ENCODE measurements at regions not wholly inside any gene's neighbourhood (a gene's known extent, or its start where the extent isn't known, plus 50 kb on each side); places are given as distances from the start of the nearest gene placed in this dataset.

DNA sequence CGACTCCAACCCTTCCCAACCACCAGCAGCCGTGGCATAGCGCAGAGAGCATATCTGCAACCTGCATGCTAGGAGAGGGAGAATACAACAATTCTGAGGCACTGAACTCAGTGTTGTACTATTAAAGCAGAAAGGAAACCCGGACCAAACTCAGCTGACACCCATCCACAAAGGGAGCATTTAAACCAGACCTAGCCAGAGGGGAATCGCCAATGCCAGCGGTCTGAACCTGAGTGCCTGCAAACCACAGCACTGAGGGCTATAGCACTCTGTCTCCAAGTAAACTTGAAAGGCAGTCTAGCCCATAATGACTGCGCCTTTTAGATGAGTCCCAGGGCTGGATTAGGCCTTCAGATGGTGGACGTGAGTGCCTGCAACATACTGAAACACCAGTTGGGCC lies 494.4 kb upstream of the PTPRD start:
- TF ChIP-seq, protein P1, sequence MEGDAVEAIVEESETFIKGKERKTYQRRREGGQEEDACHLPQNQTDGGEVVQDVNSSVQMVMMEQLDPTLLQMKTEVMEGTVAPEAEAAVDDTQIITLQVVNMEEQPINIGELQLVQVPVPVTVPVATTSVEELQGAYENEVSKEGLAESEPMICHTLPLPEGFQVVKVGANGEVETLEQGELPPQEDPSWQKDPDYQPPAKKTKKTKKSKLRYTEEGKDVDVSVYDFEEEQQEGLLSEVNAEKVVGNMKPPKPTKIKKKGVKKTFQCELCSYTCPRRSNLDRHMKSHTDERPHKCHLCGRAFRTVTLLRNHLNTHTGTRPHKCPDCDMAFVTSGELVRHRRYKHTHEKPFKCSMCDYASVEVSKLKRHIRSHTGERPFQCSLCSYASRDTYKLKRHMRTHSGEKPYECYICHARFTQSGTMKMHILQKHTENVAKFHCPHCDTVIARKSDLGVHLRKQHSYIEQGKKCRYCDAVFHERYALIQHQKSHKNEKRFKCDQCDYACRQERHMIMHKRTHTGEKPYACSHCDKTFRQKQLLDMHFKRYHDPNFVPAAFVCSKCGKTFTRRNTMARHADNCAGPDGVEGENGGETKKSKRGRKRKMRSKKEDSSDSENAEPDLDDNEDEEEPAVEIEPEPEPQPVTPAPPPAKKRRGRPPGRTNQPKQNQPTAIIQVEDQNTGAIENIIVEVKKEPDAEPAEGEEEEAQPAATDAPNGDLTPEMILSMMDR (IDR thresholded peaks at IDR 0.05; ENCODE audit: low read depth, low read length, missing control alignments): no peak
- no peak for DNase-seq (ENCODE audit: low read depth)
- no peak overlapping the region for H3K4me3 ChIP-seq (ENCODE audit: low read depth, low read length)
- in situ Hi-C loops (cut with HindIII; ENCODE audit: low sequenced_read_pairs): no loop called here

DNA sequence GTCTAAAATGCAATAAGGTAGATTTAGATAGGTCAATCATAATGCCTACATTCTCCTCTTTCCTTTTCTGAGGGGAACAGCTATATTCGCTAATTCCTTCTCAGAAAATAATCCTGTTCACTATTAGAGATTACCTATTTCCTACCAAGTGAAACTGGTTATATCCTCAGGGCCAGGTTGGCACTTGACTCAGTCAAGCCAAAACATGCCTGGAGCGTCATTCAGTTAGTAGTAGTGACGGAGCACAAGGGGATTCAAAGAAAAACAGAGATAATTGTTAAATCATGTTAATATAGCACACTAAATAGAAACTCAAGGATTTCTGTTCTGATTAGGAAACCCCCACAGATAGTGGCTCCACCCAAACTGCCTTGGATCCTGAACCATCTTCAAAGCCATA lies 515.4 kb upstream of the PTPRD start:
- in situ Hi-C loops (cut with HindIII; ENCODE audit: low sequenced_read_pairs): no loop called here
- TF ChIP-seq, protein P1 (IDR thresholded peaks at IDR 0.05; ENCODE audit: low read depth, low read length, missing control alignments): no peak
- DNase-seq (ENCODE audit: low read depth): no peak
- no peak overlapping the region for H3K4me3 ChIP-seq (ENCODE audit: low read depth, low read length)

DNA sequence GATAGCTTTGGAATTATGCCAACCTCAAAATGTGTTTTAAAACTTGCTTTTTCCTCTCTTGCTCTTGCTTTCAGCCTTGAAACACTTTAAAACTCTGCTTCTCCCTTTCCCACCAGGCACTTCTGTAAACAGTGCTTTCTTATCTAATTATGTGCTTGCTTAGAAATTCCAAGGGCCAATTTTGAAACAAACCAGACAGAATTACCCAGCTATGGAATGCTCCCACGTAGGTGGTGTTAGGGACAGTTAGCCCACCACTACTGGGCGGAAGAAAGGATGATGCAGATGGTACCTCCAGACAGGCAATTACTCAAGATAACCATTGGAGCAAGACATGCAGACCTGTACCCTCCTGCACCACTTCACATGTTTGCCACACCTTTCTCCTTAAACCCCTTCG lies 523.0 kb upstream of the PTPRD start:
- H3K4me3 ChIP-seq (ENCODE audit: low read depth, low read length): no peak overlapping the region
- in situ Hi-C loops (cut with HindIII; ENCODE audit: low sequenced_read_pairs): no loop called here
- TF ChIP-seq, protein P1 (IDR thresholded peaks at IDR 0.05; ENCODE audit: low read depth, low read length, missing control alignments): no peak
- DNase-seq (ENCODE audit: low read depth): no peak

DNA sequence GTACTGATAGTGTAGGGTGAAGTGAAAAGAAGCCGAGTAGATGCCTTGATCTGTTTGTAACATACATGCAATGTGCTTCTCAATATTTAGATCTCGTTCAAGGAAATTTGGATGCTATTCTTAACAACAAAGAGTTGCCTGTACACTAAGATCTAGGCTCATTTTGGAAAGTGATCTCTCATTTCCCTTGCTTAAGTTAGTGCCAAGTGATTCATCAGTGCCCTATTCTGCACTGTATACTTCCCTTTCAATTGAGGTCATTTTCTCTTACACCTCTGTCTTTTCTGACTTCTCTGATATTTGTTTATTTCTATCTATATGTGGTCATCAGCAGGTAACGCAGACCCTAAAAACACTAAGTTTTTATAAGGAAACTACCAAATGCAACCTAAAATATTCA lies 528.6 kb upstream of the PTPRD start:
- TF ChIP-seq, protein P1 (IDR thresholded peaks at IDR 0.05; ENCODE audit: low read depth, low read length, missing control alignments): no peak
- no peak overlapping the region for H3K4me3 ChIP-seq (ENCODE audit: low read depth, low read length)
- in situ Hi-C loops (cut with HindIII; ENCODE audit: low sequenced_read_pairs): no loop called here
- no peak for DNase-seq (ENCODE audit: low read depth)

DNA sequence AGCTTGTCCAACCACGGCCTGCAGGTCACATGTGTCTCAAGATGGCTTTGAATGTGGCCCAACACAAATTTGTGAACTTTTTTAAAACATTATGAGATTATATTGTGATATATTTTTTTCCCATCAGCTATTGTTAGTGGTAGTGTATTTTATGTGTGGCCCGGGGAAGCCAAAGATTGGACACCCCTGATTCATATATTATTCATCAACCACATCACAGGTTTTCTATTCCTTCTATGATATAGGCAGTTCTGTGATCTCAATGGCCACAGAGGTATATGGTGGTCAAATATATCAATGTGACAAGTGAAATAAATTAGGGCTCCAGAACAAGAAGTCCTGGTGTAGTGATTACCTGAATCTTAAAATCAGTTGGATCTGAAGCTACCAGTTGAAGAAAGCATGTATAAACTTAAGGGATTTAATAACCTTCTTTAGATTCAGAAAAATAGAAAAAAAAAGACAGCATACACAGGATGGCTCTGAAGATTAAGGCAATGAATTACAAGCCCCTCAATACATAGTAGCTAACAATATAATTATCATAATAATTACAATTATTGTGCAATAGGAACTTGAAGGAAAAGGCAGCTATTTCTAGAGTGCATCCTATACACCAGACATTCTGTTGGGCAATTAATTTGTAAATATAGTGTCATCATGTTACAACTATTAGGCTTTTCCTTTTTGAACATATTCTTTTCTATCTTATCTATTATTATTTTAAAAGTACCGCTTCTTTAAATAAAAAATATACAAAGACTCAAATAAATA lies 530.4 kb upstream of the PTPRD start:
- TF ChIP-seq, protein P1 (IDR thresholded peaks at IDR 0.05; ENCODE audit: low read depth, low read length, missing control alignments): no peak
- no peak overlapping the region for H3K4me3 ChIP-seq (ENCODE audit: low read depth, low read length)
- in situ Hi-C loops (cut with HindIII; ENCODE audit: low sequenced_read_pairs): no loop called here
- no peak for DNase-seq (ENCODE audit: low read depth)

DNA sequence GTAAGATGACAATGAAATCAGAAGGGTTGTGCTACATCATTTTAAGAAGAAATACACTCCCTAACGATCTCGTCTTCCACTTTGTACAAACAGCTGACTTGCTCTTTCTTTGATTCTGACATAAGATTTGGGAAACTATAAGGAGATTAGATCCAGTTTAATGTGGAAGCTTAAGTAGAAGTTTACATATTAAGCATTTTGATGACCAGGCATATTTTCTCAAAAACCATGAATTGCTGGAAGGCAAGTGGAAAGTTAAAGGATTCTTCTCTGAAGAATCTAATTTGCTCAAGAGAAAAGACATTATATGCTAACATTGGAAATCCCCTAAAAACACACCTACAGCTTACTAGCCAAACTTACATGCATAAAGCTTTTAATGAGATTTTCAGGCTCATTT lies 531.9 kb upstream of the PTPRD start:
- TF ChIP-seq, protein P1 (IDR thresholded peaks at IDR 0.05; ENCODE audit: low read depth, low read length, missing control alignments): no peak
- DNase-seq (ENCODE audit: low read depth): no peak
- H3K4me3 ChIP-seq (ENCODE audit: low read depth, low read length): no peak overlapping the region
- in situ Hi-C loops (cut with HindIII; ENCODE audit: low sequenced_read_pairs): no loop called here

Measured in astrocyte of the cerebellum (primary cell).